ENCODE measurements at regions not wholly inside any gene's neighbourhood (a gene's known extent, or its start where the extent isn't known, plus 50 kb on each side); places are given as distances from the start of the nearest gene placed in this dataset.

DNA sequence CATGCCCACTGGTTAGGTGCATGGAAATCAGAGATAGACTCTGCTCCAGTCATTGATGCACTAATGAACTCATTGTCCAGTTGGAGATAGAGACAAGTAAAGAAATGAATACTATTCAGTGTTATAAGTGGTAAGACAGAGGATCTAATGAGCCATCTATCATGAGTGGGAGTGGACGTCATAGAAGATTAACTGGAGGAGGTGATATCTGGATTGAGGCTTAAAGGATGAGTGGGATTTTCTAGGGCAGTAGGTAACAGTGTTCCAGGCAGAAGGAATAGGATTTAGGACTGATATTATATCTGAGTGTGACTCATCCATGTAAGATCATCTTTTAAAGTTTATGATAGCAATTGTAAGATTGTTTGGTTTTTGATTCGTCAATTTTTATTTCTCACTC is 152.2 kb upstream of the CSNK1A1L start:
- Histone ChIP-seq H3K27ac (ENCODE audit: low read length) (no peak overlapping the region), H3K27me3 (ENCODE audit: control insufficient read depth, insufficient read depth, low read length) (no peaks in the 10 kb centered on the region), H3K9me3 (ENCODE audit: control insufficient read depth, low read depth, low read length) (no peaks in the 10 kb centered on the region), H3K4me1 (ENCODE audit: control insufficient read depth, insufficient read depth, low read length) (no peaks in the 10 kb centered on the region), H3K4me3 (ENCODE audit: low read length) (no peak overlapping the region), H3K36me3 (ENCODE audit: control insufficient read depth, insufficient read depth, low read length) (no peaks in the 10 kb centered on the region)
- 80% methylated on average over 2 of the region's 2 CpGs for WGBS (ENCODE audit: insufficient coverage, low lambda C conversion rate)
- no peak for DNase-seq

DNA sequence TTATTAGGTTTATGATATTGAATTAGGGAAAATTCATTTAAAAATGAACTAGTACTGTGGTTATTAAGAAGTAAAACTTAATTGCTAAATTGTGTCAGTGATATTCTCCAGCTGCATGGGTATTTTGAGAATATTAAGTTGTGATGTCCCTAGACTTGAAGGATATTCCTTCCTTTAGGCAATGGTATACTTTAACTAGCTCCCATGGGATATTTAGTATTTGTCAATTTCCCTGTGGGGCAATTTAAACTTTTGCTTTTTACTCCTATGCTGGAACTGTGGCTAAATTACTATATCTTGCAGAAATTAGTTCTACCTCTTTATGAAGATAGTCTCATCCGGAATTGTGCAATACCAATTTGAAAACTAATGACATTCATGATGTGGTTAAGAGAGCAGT is 151.6 kb upstream of the CSNK1A1L start:
- H3K9me3 ChIP-seq (ENCODE audit: control insufficient read depth, low read depth, low read length), result no peaks in the 10 kb centered on the region
- no CpG with 5 or more reads among the region's 1 CpG for WGBS (ENCODE audit: insufficient coverage, low lambda C conversion rate)
- no peaks in the 10 kb centered on the region for H3K27me3 ChIP-seq (ENCODE audit: control insufficient read depth, insufficient read depth, low read length)
- no peaks in the 10 kb centered on the region for H3K4me1 ChIP-seq (ENCODE audit: control insufficient read depth, insufficient read depth, low read length)
- no peak overlapping the region for H3K4me3 ChIP-seq (ENCODE audit: low read length)
- no peaks in the 10 kb centered on the region for H3K36me3 ChIP-seq (ENCODE audit: control insufficient read depth, insufficient read depth, low read length)
- no peak for DNase-seq
- no peak overlapping the region for H3K27ac ChIP-seq (ENCODE audit: low read length)

DNA sequence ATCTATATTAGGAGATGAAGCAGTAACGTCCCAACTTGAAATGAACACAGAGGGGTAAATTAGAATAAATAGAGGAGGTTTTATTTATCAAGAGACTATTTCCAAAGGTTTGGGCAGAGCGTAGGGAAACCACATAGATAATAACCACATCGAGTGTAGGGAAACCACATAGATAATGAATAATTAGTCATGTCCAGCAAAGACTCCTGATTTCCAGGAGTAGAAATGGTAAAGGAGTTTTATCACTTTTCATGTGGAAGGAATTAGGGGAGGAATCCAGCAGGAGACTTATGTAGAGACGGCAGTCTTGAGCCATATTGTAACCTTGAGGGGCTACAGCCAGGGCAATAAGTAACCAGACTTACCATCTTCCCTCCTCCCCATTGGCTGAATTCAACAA is 136.3 kb upstream of the CSNK1A1L start:
- Histone ChIP-seq H3K4me1 (ENCODE audit: control insufficient read depth, insufficient read depth, low read length) (no peaks in the 10 kb centered on the region), H3K9me3 (ENCODE audit: control insufficient read depth, low read depth, low read length) (no peaks in the 10 kb centered on the region), H3K4me3 (ENCODE audit: low read length) (no peak overlapping the region), H3K27ac (ENCODE audit: low read length) (no peak overlapping the region), H3K27me3 (ENCODE audit: control insufficient read depth, insufficient read depth, low read length) (no peaks in the 10 kb centered on the region), H3K36me3 (ENCODE audit: control insufficient read depth, insufficient read depth, low read length) (no peaks in the 10 kb centered on the region)
- 83% methylated on average over 2 of the region's 4 CpGs for WGBS (ENCODE audit: insufficient coverage, low lambda C conversion rate)
- no peak for DNase-seq

DNA sequence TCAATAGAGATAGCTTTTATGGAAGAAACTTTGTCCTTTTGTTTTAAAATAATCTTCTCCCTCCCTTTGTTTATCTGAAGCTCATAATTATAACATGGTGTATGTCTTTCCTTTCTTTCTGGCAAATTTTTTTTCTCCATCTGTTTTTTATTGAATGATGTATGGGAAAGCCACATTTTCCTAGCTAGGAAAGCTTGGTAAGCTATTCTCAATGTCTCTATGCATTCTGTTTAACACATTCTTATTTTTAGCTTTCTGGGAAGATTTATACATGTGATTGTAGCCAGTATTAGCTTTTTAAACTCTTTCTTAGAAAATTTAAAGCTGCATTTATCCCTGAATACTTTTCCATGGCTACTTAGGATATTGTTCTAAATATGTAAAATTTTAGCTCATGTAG is 124.9 kb upstream of the CSNK1A1L start:
- no peaks in the 10 kb centered on the region for H3K9me3 ChIP-seq (ENCODE audit: control insufficient read depth, low read depth, low read length)
- no peak for DNase-seq
- no peak overlapping the region for H3K4me3 ChIP-seq (ENCODE audit: low read length)
- no peaks in the 10 kb centered on the region for H3K27me3 ChIP-seq (ENCODE audit: control insufficient read depth, insufficient read depth, low read length)
- H3K36me3 ChIP-seq (ENCODE audit: control insufficient read depth, insufficient read depth, low read length), result no peaks in the 10 kb centered on the region
- H3K4me1 ChIP-seq (ENCODE audit: control insufficient read depth, insufficient read depth, low read length), result no peaks in the 10 kb centered on the region
- no peak overlapping the region for H3K27ac ChIP-seq (ENCODE audit: low read length)

DNA sequence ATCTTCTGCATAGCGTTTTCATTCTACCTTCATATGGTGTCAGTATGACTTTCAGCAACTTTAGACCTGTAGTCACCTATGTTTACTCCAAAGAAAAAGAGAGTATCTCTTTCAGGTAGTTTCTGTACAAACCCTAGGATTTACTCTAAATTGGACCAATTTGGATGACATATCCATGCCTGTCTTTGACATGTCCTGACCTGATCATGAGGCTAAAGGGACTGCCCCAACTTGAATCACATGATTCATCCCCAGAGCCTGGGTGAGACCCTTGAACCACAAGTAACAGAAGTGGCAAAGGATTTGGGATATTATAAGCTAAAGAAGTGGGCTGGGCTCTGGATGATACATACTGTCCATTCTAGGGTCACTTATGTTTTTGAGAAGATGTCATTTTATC is 124.5 kb upstream of the CSNK1A1L start:
- no CpG with 5 or more reads among the region's 1 CpG for WGBS (ENCODE audit: insufficient coverage, low lambda C conversion rate)
- Histone ChIP-seq H3K36me3 (ENCODE audit: control insufficient read depth, insufficient read depth, low read length) (no peaks in the 10 kb centered on the region), H3K27ac (ENCODE audit: low read length) (no peak overlapping the region), H3K27me3 (ENCODE audit: control insufficient read depth, insufficient read depth, low read length) (no peaks in the 10 kb centered on the region), H3K4me3 (ENCODE audit: low read length) (no peak overlapping the region), H3K4me1 (ENCODE audit: control insufficient read depth, insufficient read depth, low read length) (no peaks in the 10 kb centered on the region), H3K9me3 (ENCODE audit: control insufficient read depth, low read depth, low read length) (no peaks in the 10 kb centered on the region)
- DNase-seq, result no peak

DNA sequence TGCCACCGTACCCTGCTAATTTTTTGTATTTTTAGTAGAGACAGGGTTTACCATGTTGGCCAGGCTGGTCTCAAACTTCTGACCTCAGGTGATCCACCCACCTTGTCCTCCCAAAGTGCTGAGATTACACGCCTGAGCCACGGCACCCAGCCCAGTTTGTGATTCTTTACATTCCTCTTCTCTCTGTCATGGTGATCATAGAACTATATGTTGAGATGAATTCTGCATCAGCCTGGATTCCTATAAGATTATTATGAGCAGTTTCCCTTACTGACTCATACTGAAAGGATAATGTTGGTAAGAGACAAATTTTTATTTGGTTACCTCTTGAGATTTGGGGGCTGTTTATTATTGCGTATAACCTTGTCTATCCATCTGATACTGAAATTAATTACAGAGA is 121.5 kb upstream of the CSNK1A1L start:
- Histone ChIP-seq H3K36me3 (ENCODE audit: control insufficient read depth, insufficient read depth, low read length) (no peaks in the 10 kb centered on the region), H3K4me1 (ENCODE audit: control insufficient read depth, insufficient read depth, low read length) (no peaks in the 10 kb centered on the region), H3K27me3 (ENCODE audit: control insufficient read depth, insufficient read depth, low read length) (no peaks in the 10 kb centered on the region), H3K4me3 (ENCODE audit: low read length) (no peak overlapping the region), H3K9me3 (ENCODE audit: control insufficient read depth, low read depth, low read length) (no peaks in the 10 kb centered on the region), H3K27ac (ENCODE audit: low read length) (no peak overlapping the region)
- no peak for DNase-seq
- 89% methylated on average over 1 of the region's 4 CpGs for WGBS (ENCODE audit: insufficient coverage, low lambda C conversion rate)

DNA sequence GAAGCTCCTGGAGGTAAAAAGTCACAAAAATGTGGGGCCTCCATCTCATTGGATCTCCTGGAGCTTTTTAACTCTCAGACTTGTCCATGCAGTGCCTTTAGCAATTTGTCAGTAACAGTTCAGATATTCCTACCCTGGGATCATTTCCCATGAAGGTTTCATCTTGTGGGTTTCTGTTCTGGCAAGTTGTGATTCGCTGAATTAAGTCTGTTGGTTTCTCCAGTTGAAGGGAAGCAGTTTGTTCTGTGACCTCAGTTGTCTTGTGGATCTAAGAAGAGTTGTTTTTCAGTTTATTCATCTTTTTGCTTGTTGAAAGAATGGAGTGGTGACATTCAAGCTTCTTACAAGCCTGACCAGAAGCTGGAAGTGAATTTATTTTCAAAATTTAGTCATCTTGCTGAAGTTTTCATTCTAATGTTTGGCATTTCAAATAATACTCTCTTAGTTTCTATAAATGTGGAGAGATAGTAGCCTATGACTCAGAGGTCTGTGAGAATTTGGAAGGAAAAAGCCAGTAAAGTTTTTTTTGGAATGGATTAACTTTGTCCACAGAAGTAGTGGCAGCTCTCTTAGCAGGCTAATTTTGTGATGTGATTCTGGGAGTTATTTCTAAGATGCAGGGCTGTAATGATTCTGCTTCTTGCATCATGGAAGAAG is 120.1 kb upstream of the CSNK1A1L start:
- 100% methylated on average over 1 of the region's 1 CpG for WGBS (ENCODE audit: insufficient coverage, low lambda C conversion rate)

DNA sequence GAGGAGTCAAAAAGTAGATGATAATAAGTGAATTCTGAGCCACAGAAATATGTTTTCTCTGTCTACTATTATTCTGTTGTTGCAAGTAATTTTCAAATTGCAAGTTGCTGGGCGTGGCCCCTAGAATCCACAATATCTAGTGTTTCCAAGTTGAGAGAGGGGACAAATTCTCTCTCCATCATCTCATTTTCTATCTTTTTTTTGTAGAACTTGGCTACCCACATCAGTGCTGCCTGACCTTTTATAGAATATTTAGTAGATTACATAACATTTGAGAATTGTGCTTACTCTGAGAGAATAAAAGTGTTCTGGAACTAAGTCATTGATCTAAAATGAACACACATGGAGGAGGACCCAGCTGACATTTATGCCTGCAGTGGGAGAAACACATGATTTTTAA is 110.9 kb upstream of the CSNK1A1L start:
- no peaks in the 10 kb centered on the region for H3K4me1 ChIP-seq (ENCODE audit: control insufficient read depth, insufficient read depth, low read length)
- H3K27ac ChIP-seq (ENCODE audit: low read length), result no peak overlapping the region
- no peak overlapping the region for H3K4me3 ChIP-seq (ENCODE audit: low read length)
- DNase-seq, result peak in 1 of 2 donors; percentile 2
- no CpG with 5 or more reads among the region's 1 CpG for WGBS (ENCODE audit: insufficient coverage, low lambda C conversion rate)
- no peaks in the 10 kb centered on the region for H3K36me3 ChIP-seq (ENCODE audit: control insufficient read depth, insufficient read depth, low read length)
- no peaks in the 10 kb centered on the region for H3K9me3 ChIP-seq (ENCODE audit: control insufficient read depth, low read depth, low read length)
- H3K27me3 ChIP-seq (ENCODE audit: control insufficient read depth, insufficient read depth, low read length), result no peaks in the 10 kb centered on the region

More for the DNA sequence above, 120.1 kb upstream of the CSNK1A1L start:
- Histone ChIP-seq H3K36me3 (ENCODE audit: control insufficient read depth, insufficient read depth, low read length) (no peaks in the 10 kb centered on the region), H3K4me1 (ENCODE audit: control insufficient read depth, insufficient read depth, low read length) (no peaks in the 10 kb centered on the region), H3K9me3 (ENCODE audit: control insufficient read depth, low read depth, low read length) (no peaks in the 10 kb centered on the region), H3K27me3 (ENCODE audit: control insufficient read depth, insufficient read depth, low read length) (no peaks in the 10 kb centered on the region), H3K4me3 (ENCODE audit: low read length) (no peak overlapping the region), H3K27ac (ENCODE audit: low read length) (no peak overlapping the region)
- no peak for DNase-seq

DNA sequence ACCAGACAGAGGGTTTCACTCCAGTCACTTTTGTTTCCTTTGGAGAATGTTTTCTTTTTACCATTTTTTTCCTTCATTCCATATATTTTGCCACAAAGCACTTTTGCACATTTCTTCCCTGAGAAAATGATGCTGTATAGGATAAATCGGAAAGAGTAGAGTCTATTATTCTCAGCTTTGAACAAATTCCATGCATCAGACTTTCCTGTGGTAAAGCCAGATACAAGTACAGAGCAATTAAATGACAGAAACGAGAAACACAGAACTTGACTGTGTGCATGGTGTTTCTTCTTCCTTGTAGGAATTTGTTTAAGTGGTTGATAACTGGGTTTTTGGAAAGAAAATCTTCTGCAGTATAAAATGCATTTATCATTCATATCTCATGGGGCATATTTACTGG is 107.4 kb upstream of the CSNK1A1L start:
- H3K27me3 ChIP-seq (ENCODE audit: control insufficient read depth, insufficient read depth, low read length), result no peaks in the 10 kb centered on the region
- H3K36me3 ChIP-seq (ENCODE audit: control insufficient read depth, insufficient read depth, low read length), result no peaks in the 10 kb centered on the region
- H3K9me3 ChIP-seq (ENCODE audit: control insufficient read depth, low read depth, low read length), result no peaks in the 10 kb centered on the region
- no peaks in the 10 kb centered on the region for H3K4me1 ChIP-seq (ENCODE audit: control insufficient read depth, insufficient read depth, low read length)
- no peak overlapping the region for H3K4me3 ChIP-seq (ENCODE audit: low read length)
- WGBS (ENCODE audit: insufficient coverage, low lambda C conversion rate), result no CpG with 5 or more reads among the region's 2 CpGs
- H3K27ac ChIP-seq (ENCODE audit: low read length), result no peak overlapping the region
- DNase-seq, result no peak

DNA sequence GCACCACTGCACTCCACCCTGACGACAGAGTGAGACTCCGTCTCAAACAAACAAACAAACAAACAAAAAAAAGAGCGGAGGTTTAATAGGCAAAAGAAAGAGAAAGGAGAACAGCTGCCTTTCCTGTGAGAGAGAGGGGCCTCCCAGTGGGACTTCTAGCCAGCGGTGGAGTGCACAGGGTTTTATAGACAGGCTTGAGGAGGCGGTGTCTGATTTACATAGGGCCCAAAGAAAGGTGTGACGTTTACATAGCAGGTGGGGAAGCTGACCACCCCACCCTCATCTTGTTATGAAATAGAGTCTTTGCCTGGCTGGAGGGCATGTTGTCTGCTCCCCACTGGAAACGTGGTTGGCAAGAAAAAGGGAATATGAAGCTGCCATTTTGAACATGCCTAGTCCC is 106.0 kb upstream of the CSNK1A1L start:
- H3K27me3 ChIP-seq (ENCODE audit: control insufficient read depth, insufficient read depth, low read length), result no peaks in the 10 kb centered on the region
- 83% methylated on average over 1 of the region's 7 CpGs for WGBS (ENCODE audit: insufficient coverage, low lambda C conversion rate)
- DNase-seq, result no peak
- no peak overlapping the region for H3K4me3 ChIP-seq (ENCODE audit: low read length)
- no peak overlapping the region for H3K27ac ChIP-seq (ENCODE audit: low read length)
- H3K9me3 ChIP-seq (ENCODE audit: control insufficient read depth, low read depth, low read length), result no peaks in the 10 kb centered on the region
- H3K36me3 ChIP-seq (ENCODE audit: control insufficient read depth, insufficient read depth, low read length), result no peaks in the 10 kb centered on the region
- no peaks in the 10 kb centered on the region for H3K4me1 ChIP-seq (ENCODE audit: control insufficient read depth, insufficient read depth, low read length)
